GM12892 (cell line): ENCODE measurements at regions not wholly inside any gene's neighbourhood (a gene's known extent, or its start where the extent isn't known, plus 50 kb on each side); places are given as distances from the start of the nearest gene placed in this dataset.

Experiments
- DNase-seq: peaks from one replicate; pipeline ENCODE4 v3.0.0; 2011; ENCODE audit not compliant: insufficient read length
- FAIRE-seq: peaks from 2 replicates; lab custom pipeline; 2011; peaks lifted over from hg19 to GRCh38; lab: Jason Lieb, UNC
- POLR2A ChIP-seq: IDR thresholded peaks from 2 replicates; pipeline ENCODE4 v1.6.1; 2011; ENCODE audit warnings: low read depth, low read length, control low read depth
- POLR2AphosphoS5 ChIP-seq: IDR thresholded peaks from 2 replicates; pipeline ENCODE4 v1.6.1; 2011; ENCODE audit warnings: low read depth, low read length, control low read depth
- TAF1 ChIP-seq: IDR thresholded peaks from 2 replicates; pipeline ENCODE4 v1.6.1; 2011; ENCODE audit warnings: low read depth, mild to moderate bottlenecking, control low read depth, low read length, borderline replicate concordance

- FAIRE-seq: no peak
- TF ChIP-seq POLR2AphosphoS5 (no peak), POLR2A (no peak), TAF1 (no peak)
- DNase-seq: no peak
Measured at GRCh38 chr13:47159853-47160550, 263.1 kb upstream of the HTR2A start.

GRCh38 chr13:47158593-47158992, 261.7 kb upstream of the HTR2A start:
- DNase-seq: no peak

GRCh38 chr13:47148543-47148942, 251.7 kb upstream of the HTR2A start:
- FAIRE-seq (no peak), DNase-seq (no peak)

More at GRCh38 chr13:47158593-47158992, 261.7 kb upstream of the HTR2A start:
- TF ChIP-seq POLR2A (no peak), TAF1 (no peak), POLR2AphosphoS5 (no peak)
- no peak for FAIRE-seq

GRCh38 chr13:47147812-47148119, 250.9 kb upstream of the HTR2A start:
- FAIRE-seq: no peak
- no peak for TF ChIP-seq POLR2A
- no peak for TF ChIP-seq POLR2AphosphoS5
- TF ChIP-seq TAF1: no peak
- no peak for DNase-seq

More at GRCh38 chr13:47148543-47148942, 251.7 kb upstream of the HTR2A start:
- no peak for TF ChIP-seq TAF1
- no peak for TF ChIP-seq POLR2A
- TF ChIP-seq POLR2AphosphoS5: no peak

GRCh38 chr13:47146991-47147811, 250.3 kb upstream of the HTR2A start:
- TF ChIP-seq POLR2A: no peak
- no peak for TF ChIP-seq TAF1
- no peak for TF ChIP-seq POLR2AphosphoS5
- DNase-seq: no peak
- FAIRE-seq: peak; percentile 64

- DNase-seq (no peak), FAIRE-seq (peak; percentile 36)
- TF ChIP-seq POLR2AphosphoS5 (no peak), TAF1 (no peak), POLR2A (no peak)
Measured at GRCh38 chr13:47146136-47146535, 249.3 kb upstream of the HTR2A start.

GRCh38 chr13:47144782-47145181, 247.9 kb upstream of the HTR2A start:
- DNase-seq (no peak), FAIRE-seq (no peak)
- TF ChIP-seq POLR2A: no peak
- TF ChIP-seq POLR2AphosphoS5: no peak
- TF ChIP-seq TAF1: no peak

- no peak for DNase-seq
- TF ChIP-seq POLR2A (no peak), POLR2AphosphoS5 (no peak), TAF1 (no peak)
Measured at GRCh38 chr13:47142105-47142504, 245.3 kb upstream of the HTR2A start.

GRCh38 chr13:47139519-47139918, 242.7 kb upstream of the HTR2A start:
- TF ChIP-seq POLR2A (no peak), POLR2AphosphoS5 (no peak), TAF1 (no peak)
- DNase-seq (no peak), FAIRE-seq (no peak)

More at GRCh38 chr13:47142105-47142504, 245.3 kb upstream of the HTR2A start:
- FAIRE-seq: no peak

- no peak for FAIRE-seq
- TF ChIP-seq POLR2A (no peak), TAF1 (no peak), POLR2AphosphoS5 (no peak)
- DNase-seq: no peak
Measured at GRCh38 chr13:47136504-47136941, 239.7 kb upstream of the HTR2A start.

GRCh38 chr13:47135800-47136503, 239.1 kb upstream of the HTR2A start:
- FAIRE-seq: no peak
- DNase-seq: no peak
- TF ChIP-seq TAF1 (no peak), POLR2A (no peak), POLR2AphosphoS5 (no peak)
